Thyroid gland (tissue), 4 donors: ENCODE measurements at regions not wholly inside any gene's neighbourhood (a gene's known extent, or its start where the extent isn't known, plus 50 kb on each side); places are given as distances from the start of the nearest gene placed in this dataset.

Experiments used
- DNase-seq, 2 donors: peaks; one replicate each; pipeline ENCODE4 v3.0.0-alpha.2; 2019
- H3K27ac ChIP-seq, 3 donors: fragments of 200-600 bp; sonication (generic); 1 replicate in 2 of 3; 2 replicates in 1 of 3; pipeline ENCODE4 v1.5.1; 2016 to 2019; ENCODE audit warnings: mild to moderate bottlenecking in 1 of 3, moderate library complexity in 1 of 3
- H3K27me3 ChIP-seq: fragments of 200-600 bp; sonication (generic); one replicate; pipeline ENCODE4 v1.5.1; 2019
- H3K36me3 ChIP-seq, 2 donors: fragments of 200-600 bp; sonication (generic); one replicate each; pipeline ENCODE4 v1.5.1; 2016 to 2019
- H3K4me1 ChIP-seq, 2 donors: fragments of 200-600 bp; sonication (generic); one replicate each; pipeline ENCODE4 v1.5.1; 2017 to 2019
- H3K4me3 ChIP-seq, 3 donors: fragments of 200-600 bp; sonication (generic); replicated peaks in 1 of 3; 1 replicate in 2 of 3; 2 replicates in 1 of 3; pipeline ENCODE4 v1.5.1; 2016; ENCODE audit warnings: mild to moderate bottlenecking in 1 of 3
- H3K9me3 ChIP-seq: fragments of 200-600 bp; sonication (generic); one replicate; pipeline ENCODE4 v1.5.1; 2017
- POLR2A ChIP-seq, 2 donors: fragments of 450-650 bp; IDR thresholded peaks; one replicate each; pipeline ENCODE4 v1.6.1; 2017; ENCODE audit warnings: antibody characterized with exemption in 2 of 2, mild to moderate bottlenecking in 2 of 2, moderate library complexity in 1 of 2
- whole genome bisulfite sequencing, 2 donors: methylation state at CpG; one replicate each; pipeline ENCODE4 v1.1.5; 2017; 5-methylcytosine and 5-hydroxymethylcytosine counted together
- intact Hi-C: fragments of 100-400 bp; cut with DNase I; formaldehyde crosslinking; loops from one replicate; pipeline ENCODE4 v1.15.1; 2023
- TF ChIP-seq, protein P1 (sequence below), 6 experiments: fragments of 200-600 bp in 3 of 6; fragments of 450-650 bp in 3 of 6; sonication (generic) in 3 of 6; IDR thresholded peaks; one replicate each; pipeline ENCODE4 v1.5.1; 2016 to 2019; ENCODE audit warnings: antibody characterized with exemption in 6 of 6, mild to moderate bottlenecking in 2 of 6, inconsistent platforms in 1 of 6, moderate library complexity in 1 of 6

GRCh38 chr6:19032591-19033295 lies 645.6 kb downstream of the RNF144B start:
- peak in 1 of 2 donors; percentile 11 for DNase-seq
- Histone ChIP-seq H3K9me3 (no peaks in the 10 kb centered on the region), H3K27ac (peak overlapping the region in 1 of 3 donors; percentile 18), H3K27me3 (no peaks in the 10 kb centered on the region), H3K4me3 (no peak overlapping the region), H3K36me3 (no peaks in the 10 kb centered on the region), H3K4me1 (peaks cover 26 to 37% of the 10 kb centered on the region in 2 donors)
- TF ChIP-seq POLR2A (IDR thresholded peaks at IDR 0.05), result no peak
- TF ChIP-seq, protein P1, sequence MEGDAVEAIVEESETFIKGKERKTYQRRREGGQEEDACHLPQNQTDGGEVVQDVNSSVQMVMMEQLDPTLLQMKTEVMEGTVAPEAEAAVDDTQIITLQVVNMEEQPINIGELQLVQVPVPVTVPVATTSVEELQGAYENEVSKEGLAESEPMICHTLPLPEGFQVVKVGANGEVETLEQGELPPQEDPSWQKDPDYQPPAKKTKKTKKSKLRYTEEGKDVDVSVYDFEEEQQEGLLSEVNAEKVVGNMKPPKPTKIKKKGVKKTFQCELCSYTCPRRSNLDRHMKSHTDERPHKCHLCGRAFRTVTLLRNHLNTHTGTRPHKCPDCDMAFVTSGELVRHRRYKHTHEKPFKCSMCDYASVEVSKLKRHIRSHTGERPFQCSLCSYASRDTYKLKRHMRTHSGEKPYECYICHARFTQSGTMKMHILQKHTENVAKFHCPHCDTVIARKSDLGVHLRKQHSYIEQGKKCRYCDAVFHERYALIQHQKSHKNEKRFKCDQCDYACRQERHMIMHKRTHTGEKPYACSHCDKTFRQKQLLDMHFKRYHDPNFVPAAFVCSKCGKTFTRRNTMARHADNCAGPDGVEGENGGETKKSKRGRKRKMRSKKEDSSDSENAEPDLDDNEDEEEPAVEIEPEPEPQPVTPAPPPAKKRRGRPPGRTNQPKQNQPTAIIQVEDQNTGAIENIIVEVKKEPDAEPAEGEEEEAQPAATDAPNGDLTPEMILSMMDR (IDR thresholded peaks at IDR 0.05), result no peak
- intact Hi-C loops, result no loop called here

DNA sequence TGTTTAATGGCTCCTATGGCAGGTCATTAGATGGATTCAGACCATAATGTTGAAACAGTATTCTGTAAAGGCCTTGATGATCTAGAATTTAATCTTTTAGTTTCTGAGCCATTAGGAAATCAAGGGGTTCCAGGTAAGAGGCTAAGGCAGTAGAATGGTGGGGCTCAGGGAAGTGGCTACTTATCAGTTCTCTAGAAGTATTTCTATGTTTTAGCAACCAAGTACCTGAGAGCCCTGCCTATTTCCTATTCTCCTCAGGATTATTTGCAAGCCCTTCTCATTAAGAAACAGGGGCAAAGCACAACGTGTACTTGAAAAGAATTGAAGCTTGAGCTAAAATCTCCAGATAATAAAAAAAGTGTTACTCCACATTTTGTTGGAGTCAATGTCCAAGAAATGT lies 646.5 kb downstream of the RNF144B start:
- DNase-seq, result no peak
- no peaks in the 10 kb centered on the region for H3K36me3 ChIP-seq
- H3K27ac ChIP-seq, result peak overlapping the region in 1 of 3 donors; percentile 27
- no peak overlapping the region for H3K4me3 ChIP-seq
- no peaks in the 10 kb centered on the region for H3K27me3 ChIP-seq
- intact Hi-C loops, result no loop called here
- peaks cover 26 to 37% of the 10 kb centered on the region in 2 donors for H3K4me1 ChIP-seq
- TF ChIP-seq, protein P1 (IDR thresholded peaks at IDR 0.05), result no peak
- TF ChIP-seq POLR2A (IDR thresholded peaks at IDR 0.05), result no peak
- no peaks in the 10 kb centered on the region for H3K9me3 ChIP-seq
- 28 to 39% methylated on average over 1 of the region's 1 CpG for WGBS, 2 donors

GRCh38 chr6:19034986-19035385 lies 647.8 kb downstream of the RNF144B start:
- Histone ChIP-seq H3K4me3 (no peak overlapping the region), H3K9me3 (no peaks in the 10 kb centered on the region), H3K27ac (peak overlapping the region; percentile 28 to 66 (median 40)), H3K36me3 (no peaks in the 10 kb centered on the region), H3K4me1 (peaks cover 26 to 37% of the 10 kb centered on the region in 2 donors), H3K27me3 (no peaks in the 10 kb centered on the region)
- intact Hi-C loops, result no loop called here
- DNase-seq, result no peak
- WGBS, 2 donors, result 74 to 86% methylated on average over 2 of the region's 2 CpGs
- no peak for TF ChIP-seq POLR2A (IDR thresholded peaks at IDR 0.05)
- TF ChIP-seq, protein P1 (IDR thresholded peaks at IDR 0.05), result no peak

DNA sequence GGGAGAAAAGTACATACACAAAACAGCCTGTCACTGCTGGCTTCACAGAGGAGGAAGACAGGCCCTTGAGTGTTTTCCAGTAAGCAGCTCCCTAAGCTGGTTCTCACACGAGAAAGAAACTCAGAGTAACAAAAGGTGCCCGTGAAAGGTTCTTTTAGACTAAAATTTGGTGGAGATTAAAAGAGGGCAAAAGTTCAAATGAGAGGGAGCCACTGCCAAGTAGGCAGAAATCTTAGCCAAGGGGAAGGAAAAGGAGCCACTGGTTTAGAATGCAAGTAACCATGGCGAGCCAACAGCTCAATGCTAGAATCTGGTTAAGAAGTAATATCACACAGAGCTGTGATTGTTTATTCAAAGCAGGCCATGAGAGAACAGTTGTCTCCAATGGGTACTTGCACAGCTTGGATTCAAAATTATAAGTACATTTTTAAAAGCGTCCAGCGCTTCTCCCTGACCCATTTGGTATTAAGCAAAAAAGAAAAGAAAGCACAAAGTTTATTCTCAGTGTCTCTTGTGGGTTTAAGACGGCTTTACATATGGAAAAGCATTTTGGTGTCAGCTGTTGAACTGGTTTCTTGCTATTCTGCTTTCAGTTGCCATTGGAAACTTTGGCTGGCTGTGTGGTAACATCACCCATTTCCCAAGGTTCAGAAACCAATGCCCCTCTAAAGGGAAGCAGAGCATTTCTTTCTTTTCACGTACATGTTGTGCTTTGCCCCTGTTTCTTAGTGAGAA lies 648.5 kb downstream of the RNF144B start:
- H3K4me3 ChIP-seq, result no peak overlapping the region
- peak; percentile 28 to 32 for DNase-seq
- 49 to 52% methylated on average over 7 of the region's 7 CpGs for WGBS, 2 donors
- H3K4me1 ChIP-seq, result peaks cover 26 to 37% of the 10 kb centered on the region in 2 donors
- H3K27me3 ChIP-seq, result no peaks in the 10 kb centered on the region
- no peaks in the 10 kb centered on the region for H3K9me3 ChIP-seq
- H3K27ac ChIP-seq, result peak overlapping the region; percentile 28 to 66 (median 40)
- no peaks in the 10 kb centered on the region for H3K36me3 ChIP-seq
- intact Hi-C loops, result no loop called here
- TF ChIP-seq, protein P1 (IDR thresholded peaks at IDR 0.05), result no peak
- no peak for TF ChIP-seq POLR2A (IDR thresholded peaks at IDR 0.05)

GRCh38 chr6:19036196-19036555 lies 649.0 kb downstream of the RNF144B start:
- 81 to 89% methylated on average over 2 of the region's 2 CpGs for WGBS, 2 donors
- no peak for DNase-seq
- H3K4me3 ChIP-seq, result no peak overlapping the region
- H3K27ac ChIP-seq, result peak overlapping the region in 1 of 3 donors; percentile 28
- TF ChIP-seq POLR2A (IDR thresholded peaks at IDR 0.05), result no peak
- TF ChIP-seq, protein P1 (IDR thresholded peaks at IDR 0.05), result no peak
- H3K4me1 ChIP-seq, result peaks cover 26 to 37% of the 10 kb centered on the region in 2 donors
- no peaks in the 10 kb centered on the region for H3K36me3 ChIP-seq
- intact Hi-C loops, result no loop called here
- H3K9me3 ChIP-seq, result no peaks in the 10 kb centered on the region
- H3K27me3 ChIP-seq, result no peaks in the 10 kb centered on the region
